GM18909 (cell line): ENCODE measurements at regions not wholly inside any gene's neighbourhood (a gene's known extent, or its start where the extent isn't known, plus 50 kb on each side); places are given as distances from the start of the nearest gene placed in this dataset.
"Not testable (repeated sequence)": the region's sequence is repeated elsewhere in the genome, so short reads cannot be mapped to it uniquely, and the experiment has no call there.

ENCODE experiments used
- ATAC-seq: cut with Tn5 transposase; IDR thresholded peaks from one replicate; pipeline ENCODE4 v1.9.1; 2021; ENCODE audit warnings: mild to moderate bottlenecking; ENCODE audit not compliant: unreplicated experiment, poor library complexity

DNA sequence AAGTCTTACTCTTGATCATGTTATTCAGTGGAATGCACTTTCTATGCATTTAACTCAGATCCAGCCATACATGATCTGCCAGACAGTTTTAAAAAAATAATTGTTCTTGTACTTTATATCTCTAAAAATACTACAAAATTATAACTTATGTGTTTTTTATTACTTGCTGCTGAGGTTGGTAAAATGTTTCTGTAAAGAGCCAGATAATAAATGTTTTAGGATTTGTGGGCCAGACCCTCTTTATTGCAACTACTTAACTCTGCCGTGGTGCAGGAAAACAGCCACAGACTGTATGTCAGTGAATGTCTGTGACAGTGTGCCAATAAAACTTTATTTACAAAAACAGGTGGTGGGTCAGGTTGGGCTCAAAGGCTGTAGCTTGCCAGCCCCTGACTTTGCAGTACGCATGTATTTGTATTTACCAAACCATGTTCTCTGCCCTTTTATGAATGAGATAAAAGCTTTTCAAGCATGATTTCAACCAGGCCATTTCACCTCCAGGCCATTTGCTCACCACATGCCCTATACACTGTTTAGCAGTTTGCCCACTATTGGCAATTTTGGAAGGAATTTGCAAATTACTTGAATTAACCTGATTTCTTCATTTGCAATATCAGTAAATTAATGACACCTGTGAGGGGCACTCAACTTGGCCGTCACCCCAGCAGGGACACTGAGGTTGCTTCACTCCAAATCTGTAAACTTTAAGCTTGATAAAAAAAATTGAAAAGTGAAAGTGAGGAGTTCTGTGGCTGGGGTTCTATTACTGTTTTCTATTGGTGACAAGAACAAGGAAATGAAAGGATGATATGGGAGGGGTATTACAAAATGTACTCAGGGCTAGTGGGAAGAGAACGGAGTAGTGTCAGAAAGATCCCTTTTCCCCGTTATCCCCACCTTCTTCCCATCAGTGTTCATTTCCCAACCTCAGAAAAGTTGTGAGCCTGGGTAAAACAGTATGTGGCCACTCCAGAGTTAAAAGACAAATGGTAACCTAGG lies 133.4 kb downstream of the CEBPB start:
- ATAC-seq, result no peak

DNA sequence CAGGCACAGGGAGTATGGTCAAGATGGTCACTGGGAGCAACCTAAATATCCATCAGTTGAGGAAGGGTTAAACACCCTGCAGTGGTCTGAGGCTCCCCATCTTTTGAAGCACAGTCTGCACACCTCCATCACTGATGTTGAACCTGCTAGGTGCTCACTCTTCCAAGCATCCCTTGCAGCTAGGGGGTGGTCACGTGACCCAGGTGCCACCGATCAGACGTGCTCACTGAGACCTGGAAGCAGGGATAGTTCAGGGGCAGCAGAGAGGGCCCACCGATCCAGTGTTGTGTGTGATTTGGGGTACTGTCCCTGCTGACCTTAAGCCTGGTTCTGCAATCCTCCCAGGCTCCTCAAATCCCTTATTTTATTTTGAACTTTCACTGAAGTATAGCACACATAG lies 134.6 kb downstream of the CEBPB start:
- ATAC-seq, result no peak

DNA sequence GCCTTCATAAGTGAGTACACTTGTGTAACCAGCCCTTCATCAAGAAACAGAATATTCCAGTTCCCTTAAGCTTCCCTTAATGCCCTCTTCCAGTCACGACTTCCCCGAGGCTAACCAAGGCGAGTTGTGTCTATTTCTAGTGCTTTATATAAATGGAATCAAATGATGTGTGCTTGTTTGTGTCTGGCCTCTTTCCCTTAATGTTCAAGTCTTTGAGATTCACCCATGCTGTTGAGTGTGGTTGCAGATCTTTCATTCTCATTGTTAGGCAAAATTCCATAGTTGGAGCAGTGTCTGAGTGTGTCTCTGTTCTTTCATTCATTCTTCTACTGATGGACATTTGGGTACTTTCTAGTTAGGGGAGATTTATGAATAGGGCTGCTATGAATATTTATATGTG lies 135.0 kb downstream of the CEBPB start:
- no peak for ATAC-seq

DNA sequence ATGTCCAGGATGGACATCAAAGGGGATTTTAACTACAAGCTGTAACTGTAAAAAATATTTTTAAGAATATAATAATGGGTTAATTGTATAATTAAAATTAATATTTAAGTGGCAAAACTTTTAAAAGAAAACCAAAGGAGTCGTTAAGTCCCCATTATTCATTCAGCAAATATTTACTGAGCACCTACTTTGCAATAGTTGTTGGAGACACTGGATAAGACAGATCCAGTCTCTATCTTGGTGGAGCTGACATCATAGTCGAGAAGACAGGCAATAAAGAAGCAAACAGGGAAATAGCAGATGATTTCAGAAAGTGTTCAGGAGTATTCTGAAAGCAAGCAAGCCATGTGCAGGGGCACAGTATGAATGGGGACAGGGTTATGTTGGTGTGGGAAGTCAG lies 137.0 kb downstream of the CEBPB start:
- ATAC-seq, result no peak

DNA sequence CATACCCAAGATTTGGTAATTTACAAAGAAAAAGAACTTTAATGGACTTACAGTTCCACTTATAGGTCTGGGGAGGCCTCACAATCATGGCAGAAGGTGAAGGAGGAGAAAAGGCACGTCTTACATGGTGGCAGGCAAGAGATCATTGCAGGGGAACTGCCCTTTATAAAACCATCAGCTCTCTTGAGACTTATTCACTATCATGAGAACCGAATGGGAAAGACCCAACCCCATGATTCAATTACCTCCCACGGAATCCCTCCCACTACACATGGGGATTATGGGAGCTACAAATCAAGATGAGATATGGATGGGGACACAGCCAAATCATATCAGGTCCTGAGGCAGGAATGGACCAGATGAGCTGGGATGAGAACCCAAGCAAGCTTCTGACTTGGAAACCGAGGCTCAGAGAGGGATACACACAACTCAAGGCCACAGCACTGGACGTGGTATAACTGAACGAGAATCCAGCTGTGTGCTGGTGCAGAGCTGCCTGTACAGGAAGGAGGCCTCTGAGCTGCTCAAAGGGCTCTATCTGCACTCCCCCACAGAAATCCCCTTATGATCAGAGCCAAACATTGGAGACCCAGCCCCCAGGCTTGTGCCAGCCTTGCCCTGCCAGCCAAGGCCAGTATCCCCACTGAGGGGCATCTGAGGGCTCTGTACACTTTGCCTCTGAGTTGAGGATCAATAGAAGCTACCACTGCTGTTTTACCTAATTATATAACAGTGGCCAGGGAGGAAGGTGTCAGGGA lies 137.8 kb downstream of the CEBPB start:
- ATAC-seq, result no peak

DNA sequence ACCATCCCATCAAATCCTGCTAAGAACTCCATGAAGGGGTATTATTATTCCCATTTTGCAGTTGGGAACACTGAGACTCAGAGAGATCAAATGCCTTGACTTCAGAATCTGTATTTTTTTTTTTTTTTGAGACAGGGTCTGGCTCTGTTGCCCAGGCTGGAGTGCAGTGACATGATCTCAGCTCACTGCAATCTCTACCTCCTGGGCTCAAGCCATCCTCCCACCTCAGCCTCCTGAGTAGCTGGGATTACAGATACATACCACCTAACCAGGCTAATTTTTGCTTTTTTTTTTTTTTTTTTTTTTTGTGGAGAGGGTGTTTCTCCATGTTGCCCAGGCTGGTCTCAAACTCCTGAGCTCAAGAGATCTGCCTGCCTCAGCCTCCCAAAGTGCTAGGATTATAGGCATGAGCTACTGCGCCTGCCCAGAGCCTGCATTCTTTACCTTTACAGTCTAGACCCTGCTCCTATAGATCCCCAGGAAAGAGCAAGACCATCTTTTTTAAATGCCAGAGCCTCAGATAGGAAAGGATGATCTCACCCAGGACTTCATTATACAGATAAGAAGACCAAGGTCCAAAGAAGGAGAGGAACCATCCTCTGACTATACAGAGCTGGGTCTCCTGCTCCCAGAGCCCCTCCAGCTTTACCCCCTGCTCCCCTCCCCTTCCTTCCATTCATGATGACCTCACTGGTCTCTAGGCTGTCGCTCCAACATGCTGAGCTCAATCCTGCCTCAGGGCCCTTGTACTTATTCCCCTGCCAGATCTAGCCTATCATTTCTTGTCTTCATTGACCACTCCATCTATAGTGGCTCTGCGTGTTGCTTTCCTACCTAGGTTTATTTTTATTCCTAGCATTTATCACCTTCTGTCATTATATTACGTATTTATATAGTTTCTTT lies 138.6 kb downstream of the CEBPB start:
- ATAC-seq, result no peak

DNA sequence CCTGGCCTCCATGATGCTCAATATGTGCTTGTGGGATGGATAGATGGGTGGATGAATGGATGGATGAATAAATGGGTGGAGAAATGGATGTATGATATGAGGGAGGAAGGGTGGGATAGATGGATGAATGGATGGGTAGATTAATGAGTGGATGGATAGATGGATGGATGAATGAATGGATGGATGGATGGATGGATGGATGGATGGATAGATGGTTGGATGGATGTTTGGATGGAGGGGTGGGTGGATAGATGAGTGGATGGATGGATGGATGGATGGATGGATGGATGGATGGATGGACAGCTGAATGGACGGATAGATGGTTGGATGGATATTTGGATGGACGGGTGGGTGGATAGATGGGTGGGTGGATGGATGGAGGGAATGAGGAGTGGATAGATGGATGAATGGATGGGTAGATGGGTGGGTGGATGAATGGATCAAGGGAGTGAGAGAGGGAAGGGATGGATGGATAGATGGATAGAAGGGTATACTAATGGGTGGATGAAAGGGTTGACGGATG lies 139.4 kb downstream of the CEBPB start:
- no peak for ATAC-seq

DNA sequence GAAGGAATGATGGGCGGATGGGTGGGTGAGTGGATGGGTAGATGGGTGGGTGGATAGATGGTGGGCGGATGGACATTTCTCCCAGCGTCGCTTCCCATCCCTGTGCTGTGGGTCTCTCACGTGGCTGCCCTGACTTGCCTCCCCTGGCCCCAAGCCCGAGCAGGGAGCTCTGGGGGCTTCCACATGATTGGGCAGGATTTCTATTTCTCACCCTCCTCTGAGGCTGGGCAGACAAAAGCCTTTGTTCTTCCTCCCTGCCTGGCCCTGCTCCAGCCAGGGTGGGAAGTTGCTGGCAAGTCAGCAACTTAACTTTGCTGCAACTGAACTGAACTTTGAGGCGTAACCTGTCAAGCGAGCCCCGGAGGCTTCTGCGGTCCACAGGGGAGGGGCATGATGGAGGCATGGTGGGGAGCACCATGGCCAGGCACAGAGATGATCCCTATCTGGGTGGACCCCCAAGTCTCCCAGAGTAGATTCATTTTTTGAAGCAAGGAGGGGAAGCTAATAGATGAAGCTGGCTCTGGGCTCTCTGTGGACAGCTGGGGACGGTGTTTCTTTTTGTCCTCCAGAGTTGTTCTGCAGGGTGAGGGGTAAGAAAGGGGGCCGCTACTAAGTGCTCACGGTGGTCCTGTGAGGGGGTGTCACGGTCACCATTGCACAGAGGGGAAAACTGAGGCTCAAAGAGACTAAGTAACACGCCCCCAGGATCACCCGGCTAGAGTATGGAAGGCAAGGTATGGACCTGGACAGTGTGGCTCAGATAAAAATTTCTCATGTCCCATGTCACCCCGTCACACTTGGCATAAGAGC lies 140.1 kb downstream of the CEBPB start:
- no peak for ATAC-seq

DNA sequence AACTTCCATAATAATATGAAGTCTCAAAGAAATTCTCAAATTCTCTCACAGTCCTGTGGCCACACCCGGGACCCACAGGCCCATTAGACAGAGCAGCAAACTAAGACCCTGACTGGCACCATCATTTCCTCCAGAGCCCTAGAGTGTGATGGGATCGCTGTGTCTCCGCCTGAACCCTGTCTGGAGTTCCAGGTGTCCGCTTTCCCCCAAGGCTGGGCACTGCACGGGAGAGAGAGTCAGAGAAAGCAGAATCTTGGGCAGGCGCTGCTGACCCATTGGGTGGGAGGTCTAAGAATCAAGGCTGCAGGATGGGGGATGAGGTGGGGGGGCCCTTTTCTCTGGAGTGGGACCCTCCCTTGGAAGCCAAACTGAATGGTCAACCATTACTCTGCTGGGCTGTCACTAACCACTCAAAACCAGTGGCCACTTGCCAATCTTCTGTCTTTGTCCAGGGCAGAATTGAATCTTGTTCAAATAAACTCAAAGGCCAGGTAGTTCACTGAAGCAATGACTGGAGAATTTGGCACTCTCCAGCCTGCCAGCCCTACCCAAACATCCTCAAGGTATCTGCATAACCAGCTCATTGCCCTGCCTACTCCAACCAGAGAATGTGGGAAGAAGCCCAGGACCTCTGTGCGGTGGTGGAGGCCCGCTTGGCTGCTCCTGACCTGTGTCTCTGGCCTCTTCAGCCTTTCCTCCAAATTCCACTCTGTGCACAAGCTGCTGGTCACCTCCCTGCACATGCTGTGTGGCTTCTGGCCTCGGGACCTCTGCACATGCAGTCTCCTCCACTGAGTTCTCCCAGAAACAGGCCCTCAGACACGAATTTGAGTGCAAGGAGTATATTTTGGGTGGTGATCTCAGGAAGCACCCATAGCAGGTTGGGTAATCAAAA lies 141.1 kb downstream of the CEBPB start:
- ATAC-seq, result no peak

DNA sequence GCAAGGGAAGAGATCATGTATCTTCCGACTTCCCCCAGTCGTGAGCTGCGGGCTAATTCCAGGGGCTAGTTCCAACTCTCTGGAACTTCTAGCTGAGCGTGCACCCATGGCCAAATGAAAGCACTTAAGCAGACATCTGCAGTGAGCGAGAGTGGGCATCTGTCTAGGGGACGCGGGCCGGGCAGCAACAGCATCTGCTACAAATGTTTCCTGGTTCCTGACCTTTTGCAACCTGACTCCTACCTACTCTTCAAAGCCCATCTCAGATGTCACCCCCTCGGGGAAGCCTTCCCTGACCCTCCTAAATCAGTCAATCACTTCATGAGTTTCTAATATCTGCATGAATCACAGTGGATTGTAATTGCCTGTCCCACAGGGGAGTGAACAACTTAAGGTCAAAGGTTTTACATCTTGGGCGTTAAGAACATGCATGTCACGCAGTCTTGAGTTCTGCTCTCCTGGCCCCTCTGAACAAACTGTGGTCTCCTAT lies 141.9 kb downstream of the CEBPB start:
- no peak for ATAC-seq

DNA sequence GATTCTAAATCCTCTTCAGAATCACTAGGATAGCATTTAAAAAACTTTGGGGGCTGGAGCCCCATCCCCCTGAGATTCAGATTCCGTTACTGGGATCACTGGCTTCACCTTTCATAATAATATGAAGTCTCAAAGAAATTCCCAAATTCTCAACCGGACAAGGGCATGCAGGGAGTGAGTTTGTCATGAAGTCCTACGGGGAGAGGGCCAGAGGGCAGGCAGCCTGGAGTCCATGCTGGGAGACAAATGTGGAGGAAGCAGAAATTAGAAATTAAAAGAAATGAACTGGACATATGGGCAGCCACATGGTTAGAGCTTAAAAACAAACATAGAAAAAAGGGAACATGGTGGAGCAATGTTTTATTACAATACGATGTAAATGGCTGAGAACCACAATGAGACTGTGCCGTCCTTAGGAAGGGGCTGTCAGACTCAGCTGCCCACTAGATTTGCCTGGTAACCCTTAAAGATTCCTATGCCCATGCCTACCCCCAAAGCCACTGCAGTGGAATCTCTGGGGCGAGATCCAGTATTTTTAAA lies 142.6 kb downstream of the CEBPB start:
- no peak for ATAC-seq

DNA sequence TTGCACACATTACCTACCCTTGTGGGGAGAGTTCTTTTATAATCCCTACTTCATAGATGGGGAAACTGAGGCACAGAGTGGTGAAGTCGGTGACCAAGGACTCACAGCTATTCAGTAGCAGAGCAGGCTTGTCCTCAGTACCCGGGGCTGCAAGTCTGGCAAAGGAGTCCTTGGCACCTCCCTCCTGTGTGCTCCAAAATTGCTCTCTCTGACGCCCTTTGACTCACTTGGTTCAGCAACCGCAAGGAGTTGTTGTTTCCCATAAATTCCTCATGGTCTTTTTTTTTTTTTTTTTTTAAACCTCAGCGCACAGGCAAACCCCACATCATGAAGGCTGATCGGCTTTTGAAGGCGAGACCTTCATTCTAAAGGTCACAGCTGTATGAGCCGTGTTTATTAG lies 143.2 kb downstream of the CEBPB start:
- no peak for ATAC-seq

DNA sequence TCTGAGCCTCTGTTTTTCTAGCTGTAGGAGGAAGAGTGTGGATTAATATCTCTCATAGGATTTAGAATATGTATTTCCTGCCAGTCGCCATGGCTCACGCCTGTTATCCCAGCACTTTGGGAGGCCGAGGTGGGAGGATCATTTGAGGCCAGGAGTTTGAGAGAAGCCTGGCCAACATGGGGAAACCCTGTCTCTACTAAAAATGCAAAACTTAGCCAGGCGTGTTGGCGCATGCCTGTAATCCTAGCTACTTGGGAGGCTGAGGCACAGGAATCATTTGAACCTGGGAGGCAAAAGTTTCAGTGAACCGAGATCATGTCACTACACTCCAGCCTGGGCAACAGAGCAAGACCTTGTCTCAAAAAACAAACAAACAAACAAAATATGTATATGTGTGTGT lies 143.9 kb downstream of the CEBPB start:
- ATAC-seq, result not testable (repeated sequence)

DNA sequence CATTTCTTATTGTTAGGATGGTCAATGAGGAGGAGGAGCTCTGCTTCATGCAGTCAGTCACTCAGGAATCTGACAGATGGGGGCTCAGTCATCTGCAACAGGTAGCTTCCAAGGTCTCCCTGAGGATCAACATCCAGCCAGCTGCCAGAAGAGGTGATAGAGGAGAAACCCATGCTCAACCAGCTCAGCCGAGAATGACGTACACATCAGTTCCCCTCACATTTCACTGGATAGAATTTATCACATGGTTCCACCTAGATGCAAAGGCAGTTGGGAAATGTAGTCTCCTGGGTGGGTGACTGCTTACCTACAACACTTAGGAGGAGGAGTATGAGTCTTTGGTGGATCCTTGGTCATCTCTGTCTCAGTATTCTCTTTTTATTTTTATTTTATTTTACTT lies 144.5 kb downstream of the CEBPB start:
- no peak for ATAC-seq

DNA sequence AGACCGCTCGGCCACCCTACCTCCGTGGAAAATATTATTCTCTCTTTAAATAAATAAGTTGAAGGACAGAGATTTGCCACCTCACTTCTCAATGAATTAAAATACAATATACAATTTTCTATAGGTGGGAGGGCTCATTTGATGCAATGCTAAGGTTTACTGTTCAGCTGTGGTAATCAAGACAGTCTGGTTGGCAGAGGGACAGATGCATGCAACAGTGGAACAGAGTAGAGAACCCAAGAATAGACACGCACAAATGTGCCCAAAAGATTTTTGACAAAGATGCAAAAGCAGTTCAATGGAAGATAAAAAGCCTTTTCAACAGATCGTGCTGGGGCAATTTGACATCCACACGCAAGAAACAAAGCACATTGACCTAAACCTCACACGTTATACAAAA lies 145.2 kb downstream of the CEBPB start:
- no peak for ATAC-seq

DNA sequence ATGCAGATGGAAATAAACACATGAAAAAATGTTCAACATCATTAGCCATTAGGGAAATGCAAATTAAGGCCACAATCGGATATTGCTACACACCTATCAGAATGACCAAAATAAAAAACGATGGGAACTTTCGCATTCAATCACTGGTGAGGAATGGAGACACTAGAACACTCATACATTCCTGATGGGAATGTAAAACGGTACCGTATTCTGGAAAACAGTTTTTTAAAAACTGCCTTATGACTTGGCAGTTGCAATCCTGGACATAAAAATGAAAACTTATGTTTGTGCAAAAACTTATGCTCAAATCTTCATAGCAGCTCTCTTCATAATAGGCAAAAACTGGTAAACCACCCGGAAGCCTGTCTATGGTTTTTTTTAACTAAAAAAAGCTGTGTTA lies 146.0 kb downstream of the CEBPB start:
- no peak for ATAC-seq

DNA sequence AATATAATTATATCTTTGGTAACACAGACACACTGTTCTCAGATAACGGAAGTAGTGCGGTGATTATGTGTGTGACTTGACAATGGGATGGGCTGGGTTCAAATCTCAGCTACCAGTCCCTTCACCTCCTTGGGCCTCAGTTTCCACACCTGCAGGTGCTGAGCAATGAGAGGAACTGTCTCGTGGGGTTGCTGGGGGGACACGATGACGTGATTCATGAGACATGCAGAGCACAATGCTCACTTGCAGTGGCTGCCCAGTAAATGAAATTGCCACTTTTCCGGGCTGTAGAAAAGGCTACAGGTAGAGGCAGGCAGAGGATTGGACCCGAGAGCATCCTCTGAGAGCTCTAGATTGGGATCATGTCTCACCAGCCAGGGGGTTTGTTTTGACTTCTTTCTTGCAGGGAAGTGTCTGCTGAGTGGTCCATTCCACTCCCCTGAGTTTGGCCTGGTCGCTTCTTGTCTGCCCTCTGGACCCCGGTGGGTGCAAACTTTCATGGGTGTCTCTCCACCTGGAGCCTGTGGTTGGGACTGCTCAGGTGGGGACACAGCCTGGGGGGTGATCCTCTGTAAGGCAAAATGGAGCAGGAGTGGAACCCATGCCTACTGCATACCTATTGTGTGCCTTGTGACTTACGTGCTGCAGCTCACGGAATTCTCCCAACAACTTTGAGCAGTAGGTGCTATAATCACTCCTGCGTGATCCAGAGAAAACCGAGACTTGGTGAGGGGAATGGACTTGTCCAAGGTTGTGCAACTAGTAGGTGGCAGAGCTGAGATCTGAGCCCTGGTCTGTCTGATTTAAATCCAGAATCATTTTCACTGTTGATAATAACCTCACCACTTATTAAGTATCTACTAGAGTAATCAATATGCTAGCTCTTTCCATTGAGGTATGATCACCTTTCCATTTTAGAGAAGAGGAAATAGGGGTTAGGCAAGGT lies 147.2 kb downstream of the CEBPB start:
- ATAC-seq, result no peak
